Ascending aorta (tissue), 2 donors: ENCODE measurements at regions not wholly inside any gene's neighbourhood (a gene's known extent, or its start where the extent isn't known, plus 50 kb on each side); places are given as distances from the start of the nearest gene placed in this dataset.

Experiments used
- DNase-seq, 2 donors: peaks; one replicate each; pipeline ENCODE4 v3.0.0-alpha.2; 2019; ENCODE audit warnings: low spot score in 2 of 2
- H3K27ac ChIP-seq, 2 donors: fragments of 200-600 bp; sonication (generic); one replicate each; pipeline ENCODE4 v1.5.1; 2016 to 2017; ENCODE audit warnings: mild to moderate bottlenecking in 1 of 2
- H3K27me3 ChIP-seq: fragments of 200-600 bp; sonication (generic); one replicate; pipeline ENCODE4 v1.5.1; 2017
- H3K36me3 ChIP-seq, 2 donors: fragments of 200-600 bp; sonication (generic); one replicate each; pipeline ENCODE4 v1.5.1; 2016
- H3K4me1 ChIP-seq, 2 donors: fragments of 200-600 bp; sonication (generic); one replicate each; pipeline ENCODE4 v1.5.1; 2016 to 2017; ENCODE audit warnings: mild to moderate bottlenecking in 1 of 2
- H3K4me3 ChIP-seq, 2 donors: fragments of 200-600 bp; sonication (generic); one replicate each; pipeline ENCODE4 v1.5.1; 2016 to 2017; ENCODE audit warnings: mild to moderate bottlenecking in 1 of 2
- H3K9me3 ChIP-seq, 2 donors: fragments of 200-600 bp; sonication (generic); one replicate each; pipeline ENCODE4 v1.5.1; 2016
- intact Hi-C: fragments of 100-400 bp; cut with DNase I; formaldehyde crosslinking; loops from one replicate; pipeline ENCODE4 v1.15.1; 2023
- TF ChIP-seq, protein P1 (sequence below), 3 experiments: fragments of 200-600 bp in 2 of 3; fragments of 450-650 bp in 1 of 3; sonication (generic) in 2 of 3; IDR thresholded peaks; one replicate each; pipeline ENCODE4 v1.5.1; 2016 to 2019; ENCODE audit warnings: antibody characterized with exemption in 3 of 3, mild to moderate bottlenecking in 1 of 3, moderate library complexity in 1 of 3

DNA sequence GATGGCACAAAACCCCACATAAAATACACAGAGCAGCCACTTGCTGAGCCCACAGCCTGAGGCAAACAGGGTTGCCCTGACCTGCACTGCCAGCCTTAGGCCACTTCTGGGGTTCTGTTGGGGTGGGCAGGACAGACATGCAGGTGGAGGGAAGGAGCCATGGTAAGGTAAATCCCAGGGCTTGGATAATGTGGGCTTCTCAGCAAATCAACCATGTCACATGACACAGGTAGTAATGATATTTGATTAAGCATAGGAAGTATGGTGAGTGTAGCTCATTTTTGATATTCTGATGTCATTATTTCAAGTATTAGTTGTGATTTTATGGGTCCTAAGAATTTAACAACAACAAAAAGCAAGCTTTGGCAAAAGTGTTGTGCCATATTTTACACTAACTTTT lies 124.6 kb downstream of the FOXA2 start:
- Histone ChIP-seq H3K27me3 (no peaks in the 10 kb centered on the region), H3K27ac (no peak overlapping the region), H3K36me3 (no peaks in the 10 kb centered on the region), H3K4me3 (no peak overlapping the region), H3K9me3 (no peaks in the 10 kb centered on the region), H3K4me1 (no peaks in the 10 kb centered on the region)
- DNase-seq, result no peak
- TF ChIP-seq, protein P1, sequence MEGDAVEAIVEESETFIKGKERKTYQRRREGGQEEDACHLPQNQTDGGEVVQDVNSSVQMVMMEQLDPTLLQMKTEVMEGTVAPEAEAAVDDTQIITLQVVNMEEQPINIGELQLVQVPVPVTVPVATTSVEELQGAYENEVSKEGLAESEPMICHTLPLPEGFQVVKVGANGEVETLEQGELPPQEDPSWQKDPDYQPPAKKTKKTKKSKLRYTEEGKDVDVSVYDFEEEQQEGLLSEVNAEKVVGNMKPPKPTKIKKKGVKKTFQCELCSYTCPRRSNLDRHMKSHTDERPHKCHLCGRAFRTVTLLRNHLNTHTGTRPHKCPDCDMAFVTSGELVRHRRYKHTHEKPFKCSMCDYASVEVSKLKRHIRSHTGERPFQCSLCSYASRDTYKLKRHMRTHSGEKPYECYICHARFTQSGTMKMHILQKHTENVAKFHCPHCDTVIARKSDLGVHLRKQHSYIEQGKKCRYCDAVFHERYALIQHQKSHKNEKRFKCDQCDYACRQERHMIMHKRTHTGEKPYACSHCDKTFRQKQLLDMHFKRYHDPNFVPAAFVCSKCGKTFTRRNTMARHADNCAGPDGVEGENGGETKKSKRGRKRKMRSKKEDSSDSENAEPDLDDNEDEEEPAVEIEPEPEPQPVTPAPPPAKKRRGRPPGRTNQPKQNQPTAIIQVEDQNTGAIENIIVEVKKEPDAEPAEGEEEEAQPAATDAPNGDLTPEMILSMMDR (IDR thresholded peaks at IDR 0.05), result no peak
- intact Hi-C loops, result no loop called here

DNA sequence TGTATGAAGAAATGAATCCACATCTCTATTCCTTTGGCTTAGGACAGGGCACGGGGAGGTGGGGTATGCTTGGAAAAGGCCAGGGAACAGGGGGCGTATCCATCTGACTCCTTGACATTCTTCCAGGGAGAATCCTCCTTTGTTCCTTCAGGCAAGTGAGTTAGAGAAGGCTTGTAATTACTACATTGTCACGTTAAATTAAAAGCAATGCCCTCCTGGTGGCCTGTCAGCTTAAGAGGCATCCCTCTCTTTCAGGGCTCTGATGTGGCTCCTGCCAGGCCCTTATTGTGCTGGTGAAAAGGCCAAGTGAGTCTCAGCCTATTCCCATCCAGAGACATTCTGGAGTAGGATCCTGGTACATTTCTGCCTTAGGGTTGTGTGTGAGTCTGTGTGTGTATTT lies 128.3 kb downstream of the FOXA2 start:
- H3K9me3 ChIP-seq, result no peaks in the 10 kb centered on the region
- H3K27me3 ChIP-seq, result no peaks in the 10 kb centered on the region
- H3K36me3 ChIP-seq, result no peaks in the 10 kb centered on the region
- H3K4me3 ChIP-seq, result no peak overlapping the region
- no peak overlapping the region for H3K27ac ChIP-seq
- no peaks in the 10 kb centered on the region for H3K4me1 ChIP-seq
- DNase-seq, result no peak
- intact Hi-C loops, result no loop called here
- TF ChIP-seq, protein P1 (IDR thresholded peaks at IDR 0.05), result no peak

DNA sequence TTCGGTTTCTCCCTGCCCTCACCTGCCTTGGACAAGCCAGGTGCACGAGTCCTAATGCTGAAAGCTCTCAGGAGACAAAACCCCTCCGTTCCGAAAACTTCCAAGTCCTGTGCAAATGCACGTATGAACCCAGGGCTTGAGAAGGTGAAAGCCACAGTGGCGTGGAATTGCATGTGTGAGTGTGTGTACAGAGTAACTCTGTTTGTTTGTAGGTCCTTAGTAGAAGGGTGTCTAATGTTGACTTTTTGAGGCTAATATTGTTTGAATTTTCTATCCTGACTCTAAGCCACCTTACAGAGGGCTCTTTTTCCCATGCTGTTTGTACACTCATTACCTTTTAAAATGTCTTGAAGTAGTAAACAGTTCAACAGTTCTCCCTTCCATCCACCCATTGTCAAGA lies 129.1 kb downstream of the FOXA2 start:
- intact Hi-C loops, result no loop called here
- DNase-seq, result no peak

DNA sequence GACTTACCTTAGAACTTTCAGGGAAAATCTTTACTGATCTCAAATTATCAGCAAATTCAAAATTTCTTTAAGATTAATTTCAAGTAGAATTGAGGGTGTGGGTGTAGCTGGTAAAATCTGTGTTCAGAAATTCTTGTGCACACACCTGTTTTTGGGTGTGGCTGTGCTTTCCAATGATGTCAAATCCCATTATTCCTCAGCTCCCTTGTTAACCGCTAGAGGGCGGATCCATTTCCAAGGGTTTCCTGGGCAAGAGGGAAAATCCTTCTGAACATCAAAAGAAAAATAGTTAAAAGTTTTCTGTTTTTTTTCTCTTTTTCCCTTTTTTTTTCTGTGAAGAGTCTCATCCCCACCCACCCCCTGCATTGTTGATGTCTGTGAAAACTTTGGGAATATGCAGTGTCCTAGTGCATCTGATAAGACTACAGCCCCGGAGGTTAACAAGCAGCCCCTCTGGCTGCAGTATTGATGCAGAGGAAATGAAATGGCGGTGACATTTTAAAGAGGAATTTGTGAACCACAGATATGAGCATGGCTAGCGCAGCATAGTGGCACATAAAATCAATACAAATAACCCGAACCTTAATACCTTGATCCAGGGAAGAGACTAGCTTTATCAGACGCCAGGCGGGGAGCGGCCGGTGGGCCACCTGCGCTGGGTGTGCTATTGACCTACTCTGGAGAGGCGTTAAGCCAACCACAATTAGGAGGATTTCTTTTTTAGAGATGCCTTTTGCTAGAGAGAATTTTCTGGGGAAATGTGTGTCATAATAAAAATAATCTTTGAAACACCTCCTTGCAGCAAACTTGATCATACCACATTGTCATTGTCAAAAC lies 130.9 kb downstream of the FOXA2 start:
- TF ChIP-seq, protein P1 (IDR thresholded peaks at IDR 0.05), result peak in 2 of 3 experiments; percentile 14 to 43
- no peaks in the 10 kb centered on the region for H3K36me3 ChIP-seq
- no peak overlapping the region for H3K4me3 ChIP-seq
- H3K27me3 ChIP-seq, result no peaks in the 10 kb centered on the region
- no peak overlapping the region for H3K27ac ChIP-seq
- no peaks in the 10 kb centered on the region for H3K9me3 ChIP-seq
- DNase-seq, result no peak
- H3K4me1 ChIP-seq, result no peaks in the 10 kb centered on the region
- intact Hi-C loops, result no loop called here

More for the DNA sequence above, 129.1 kb downstream of the FOXA2 start:
- H3K36me3 ChIP-seq, result no peaks in the 10 kb centered on the region
- H3K27me3 ChIP-seq, result no peaks in the 10 kb centered on the region
- H3K4me3 ChIP-seq, result no peak overlapping the region
- H3K9me3 ChIP-seq, result no peaks in the 10 kb centered on the region
- no peak overlapping the region for H3K27ac ChIP-seq
- TF ChIP-seq, protein P1 (IDR thresholded peaks at IDR 0.05), result no peak
- no peaks in the 10 kb centered on the region for H3K4me1 ChIP-seq

DNA sequence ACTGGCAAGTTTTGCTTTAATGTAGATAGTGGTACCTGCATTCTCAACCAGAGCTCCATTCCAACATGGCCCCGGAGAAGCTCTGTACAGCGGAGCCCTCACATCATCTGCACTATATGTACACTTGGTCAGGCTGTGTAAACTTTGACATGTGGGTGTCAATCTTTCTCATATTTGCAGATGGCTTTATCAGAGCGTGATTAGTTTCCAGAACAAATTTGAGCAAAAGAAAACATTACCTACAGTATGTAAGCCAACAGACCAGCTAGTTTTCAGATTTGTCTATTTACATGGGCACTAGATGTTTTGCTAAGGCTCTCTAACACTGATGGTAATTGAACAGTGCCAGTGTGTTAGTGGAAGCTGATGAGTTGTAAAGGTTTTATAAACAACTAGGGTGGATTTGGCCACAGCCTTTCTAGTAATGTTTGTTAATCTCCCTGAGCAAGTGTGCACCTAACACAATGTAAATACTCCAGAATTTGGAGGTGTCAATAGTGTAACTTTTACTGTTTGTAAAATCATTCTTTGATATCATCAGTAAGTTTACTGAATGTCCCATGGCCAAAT lies 131.8 kb downstream of the FOXA2 start:
- Histone ChIP-seq H3K36me3 (no peaks in the 10 kb centered on the region), H3K9me3 (no peaks in the 10 kb centered on the region), H3K27ac (no peak overlapping the region), H3K27me3 (no peaks in the 10 kb centered on the region), H3K4me3 (no peak overlapping the region), H3K4me1 (no peaks in the 10 kb centered on the region)
- TF ChIP-seq, protein P1 (IDR thresholded peaks at IDR 0.05), result no peak
- intact Hi-C loops, result no loop called here
- no peak for DNase-seq
